ENCODE measurements at regions not wholly inside any gene's neighbourhood (a gene's known extent, or its start where the extent isn't known, plus 50 kb on each side); places are given as distances from the start of the nearest gene placed in this dataset.

DNA sequence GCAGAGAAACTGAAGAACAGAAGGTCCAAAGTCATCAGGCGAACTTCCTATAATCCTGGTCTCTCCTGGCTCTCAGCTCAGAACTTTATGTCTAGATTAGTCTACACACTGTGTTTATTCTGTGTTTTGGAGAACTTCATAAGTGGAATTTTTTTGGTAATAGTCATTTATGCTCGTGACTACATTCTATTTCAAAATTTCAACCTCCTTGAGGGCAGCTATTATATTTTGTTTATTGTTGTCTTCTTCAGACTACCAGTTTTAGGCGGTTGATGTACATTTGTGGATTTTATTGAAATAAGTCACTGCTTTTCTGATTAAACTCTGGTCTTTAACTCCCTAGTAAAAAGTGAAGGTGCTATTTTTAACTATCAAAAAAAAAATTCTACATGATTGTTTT is 816.6 kb downstream of the SATB2 start:
- H2AFZ ChIP-seq (ENCODE audit: low read length) = no peak overlapping the region
- no peaks in the 10 kb centered on the region for H3K36me3 ChIP-seq (replicated peaks in 1 of 2; ENCODE audit: control insufficient read depth in 2 of 2, insufficient read depth in 2 of 2, low read length in 2 of 2)
- no peaks in the 10 kb centered on the region for H3K27me3 ChIP-seq (ENCODE audit: control insufficient read depth in 3 of 3, insufficient read depth in 3 of 3, low read depth in 1 of 3, low read length in 3 of 3)
- H3K18ac ChIP-seq (ENCODE audit: low read length) = no peak overlapping the region
- H3K79me1 ChIP-seq (ENCODE audit: low read depth, low read length) = no peaks in the 10 kb centered on the region
- no peak overlapping the region for H3K23ac ChIP-seq (ENCODE audit: low read depth, low read length, poor library complexity)
- H4K91ac ChIP-seq (ENCODE audit: low read depth, low read length, poor library complexity) = no peak overlapping the region
- no CpG with 5 or more reads among the region's 3 CpGs for WGBS, 2 donors (ENCODE audit: extremely low coverage in 2 of 2, insufficient read length in 2 of 2, insufficient replicate concordance in 1 of 2)
- no peak for DNase-seq (ENCODE audit: low spot score)
- no peak overlapping the region for H2BK15ac ChIP-seq (ENCODE audit: low read length)
- H4K8ac ChIP-seq (ENCODE audit: low read depth, low read length) = no peak overlapping the region
- H3K9me3 ChIP-seq (replicated peaks in 1 of 2; ENCODE audit: control insufficient read depth in 2 of 2, insufficient read depth in 1 of 2, low read depth in 1 of 2, low read length in 2 of 2) = no peaks in the 10 kb centered on the region
- H2BK12ac ChIP-seq (ENCODE audit: low read length) = no peak overlapping the region
- no peak overlapping the region for H3K27ac ChIP-seq (replicated peaks; ENCODE audit: low read length)
- H2AK5ac ChIP-seq (ENCODE audit: low read depth, low read length) = no peak overlapping the region
- no peak overlapping the region for H3K4me2 ChIP-seq (ENCODE audit: insufficient read depth, low read length, poor library complexity, severe bottlenecking)
- H3K4ac ChIP-seq (ENCODE audit: low read length) = no peak overlapping the region
- no peak overlapping the region for H3K4me3 ChIP-seq (ENCODE audit: low read length in 2 of 2)
- H3K14ac ChIP-seq (ENCODE audit: low read length) = no peak overlapping the region
- H3K9ac ChIP-seq (ENCODE audit: low read depth, low read length, poor library complexity) = no peak overlapping the region
- H2BK120ac ChIP-seq (ENCODE audit: low read depth, low read length) = no peak overlapping the region
- no peaks in the 10 kb centered on the region for H3K4me1 ChIP-seq (ENCODE audit: control insufficient read depth in 2 of 2, insufficient read depth in 1 of 2, low read depth in 1 of 2, low read length in 2 of 2)
- H2BK5ac ChIP-seq (ENCODE audit: low read length) = no peak overlapping the region

DNA sequence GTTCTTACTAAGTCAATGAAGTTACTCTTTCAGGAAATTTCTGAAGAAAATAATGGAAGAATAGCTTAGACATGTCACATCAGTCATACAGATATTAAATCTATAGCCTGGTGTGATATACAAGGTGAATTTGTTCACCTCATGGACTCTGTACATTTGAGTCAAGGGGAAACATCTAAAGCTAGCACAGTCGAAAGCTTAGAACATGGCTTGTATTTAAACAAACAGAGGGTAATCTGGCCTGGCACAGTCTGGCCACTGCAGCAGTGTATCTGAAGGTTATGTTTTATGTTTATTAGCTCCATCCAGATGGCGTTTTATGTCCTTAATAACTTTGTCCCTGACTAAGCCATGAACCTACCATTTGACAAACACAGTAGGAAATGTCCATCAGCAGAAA is 817.3 kb downstream of the SATB2 start:
- WGBS, 2 donors (ENCODE audit: extremely low coverage in 2 of 2, insufficient read length in 2 of 2, insufficient replicate concordance in 1 of 2) = no CpG with 5 or more reads among the region's 2 CpGs
- Histone ChIP-seq H2BK15ac (ENCODE audit: low read length) (no peak overlapping the region), H3K9me3 (replicated peaks in 1 of 2; ENCODE audit: control insufficient read depth in 2 of 2, insufficient read depth in 1 of 2, low read depth in 1 of 2, low read length in 2 of 2) (no peaks in the 10 kb centered on the region), H3K4ac (ENCODE audit: low read length) (no peak overlapping the region), H3K9ac (ENCODE audit: low read depth, low read length, poor library complexity) (no peak overlapping the region), H2AFZ (ENCODE audit: low read length) (no peak overlapping the region), H4K91ac (ENCODE audit: low read depth, low read length, poor library complexity) (no peak overlapping the region), H2BK12ac (ENCODE audit: low read length) (no peak overlapping the region), H2BK5ac (ENCODE audit: low read length) (no peak overlapping the region), H3K4me2 (ENCODE audit: insufficient read depth, low read length, poor library complexity, severe bottlenecking) (no peak overlapping the region), H3K4me1 (ENCODE audit: control insufficient read depth in 2 of 2, insufficient read depth in 1 of 2, low read depth in 1 of 2, low read length in 2 of 2) (no peaks in the 10 kb centered on the region), H3K27ac (replicated peaks; ENCODE audit: low read length) (no peak overlapping the region), H3K27me3 (ENCODE audit: control insufficient read depth in 3 of 3, insufficient read depth in 3 of 3, low read depth in 1 of 3, low read length in 3 of 3) (no peaks in the 10 kb centered on the region), H3K79me1 (ENCODE audit: low read depth, low read length) (no peaks in the 10 kb centered on the region), H2BK120ac (ENCODE audit: low read depth, low read length) (no peak overlapping the region), H3K14ac (ENCODE audit: low read length) (no peak overlapping the region), H3K23ac (ENCODE audit: low read depth, low read length, poor library complexity) (no peak overlapping the region), H3K4me3 (ENCODE audit: low read length in 2 of 2) (no peak overlapping the region), H3K18ac (ENCODE audit: low read length) (no peak overlapping the region), H4K8ac (ENCODE audit: low read depth, low read length) (no peak overlapping the region), H3K36me3 (replicated peaks in 1 of 2; ENCODE audit: control insufficient read depth in 2 of 2, insufficient read depth in 2 of 2, low read length in 2 of 2) (no peaks in the 10 kb centered on the region), H2AK5ac (ENCODE audit: low read depth, low read length) (no peak overlapping the region)
- DNase-seq (ENCODE audit: low spot score) = no peak

DNA sequence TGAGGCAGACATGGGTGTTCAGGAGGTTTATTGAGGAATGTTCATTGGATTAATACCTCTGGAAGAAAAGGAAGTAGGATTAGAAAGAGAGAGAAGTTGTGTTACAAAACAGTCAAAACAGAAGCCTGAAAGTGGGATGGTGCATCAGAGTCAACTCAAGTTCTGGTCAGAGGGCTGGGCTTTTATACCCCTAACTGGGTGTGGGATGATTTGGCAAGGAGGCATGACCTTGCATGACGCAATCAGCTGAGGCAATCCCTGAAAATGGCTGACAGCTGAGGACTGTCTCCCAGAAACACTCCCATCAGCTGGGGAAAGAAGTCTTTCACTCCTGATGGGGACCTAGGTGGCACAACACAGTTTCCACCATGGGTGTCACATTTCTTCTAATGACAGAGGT is 818.2 kb downstream of the SATB2 start:
- DNase-seq (ENCODE audit: low spot score) = no peak
- Histone ChIP-seq H3K36me3 (replicated peaks in 1 of 2; ENCODE audit: control insufficient read depth in 2 of 2, insufficient read depth in 2 of 2, low read length in 2 of 2) (no peaks in the 10 kb centered on the region), H2BK12ac (ENCODE audit: low read length) (no peak overlapping the region), H3K79me1 (ENCODE audit: low read depth, low read length) (no peaks in the 10 kb centered on the region), H3K4ac (ENCODE audit: low read length) (no peak overlapping the region), H3K23ac (ENCODE audit: low read depth, low read length, poor library complexity) (no peak overlapping the region), H4K8ac (ENCODE audit: low read depth, low read length) (no peak overlapping the region), H3K18ac (ENCODE audit: low read length) (no peak overlapping the region), H3K14ac (ENCODE audit: low read length) (no peak overlapping the region), H2AK5ac (ENCODE audit: low read depth, low read length) (no peak overlapping the region), H2AFZ (ENCODE audit: low read length) (no peak overlapping the region), H2BK5ac (ENCODE audit: low read length) (no peak overlapping the region), H4K91ac (ENCODE audit: low read depth, low read length, poor library complexity) (no peak overlapping the region), H3K27ac (replicated peaks; ENCODE audit: low read length) (no peak overlapping the region), H3K4me3 (ENCODE audit: low read length in 2 of 2) (no peak overlapping the region), H3K9ac (ENCODE audit: low read depth, low read length, poor library complexity) (no peak overlapping the region), H3K4me1 (ENCODE audit: control insufficient read depth in 2 of 2, insufficient read depth in 1 of 2, low read depth in 1 of 2, low read length in 2 of 2) (no peaks in the 10 kb centered on the region), H3K9me3 (replicated peaks in 1 of 2; ENCODE audit: control insufficient read depth in 2 of 2, insufficient read depth in 1 of 2, low read depth in 1 of 2, low read length in 2 of 2) (no peaks in the 10 kb centered on the region), H2BK120ac (ENCODE audit: low read depth, low read length) (no peak overlapping the region), H2BK15ac (ENCODE audit: low read length) (no peak overlapping the region), H3K4me2 (ENCODE audit: insufficient read depth, low read length, poor library complexity, severe bottlenecking) (no peak overlapping the region), H3K27me3 (ENCODE audit: control insufficient read depth in 3 of 3, insufficient read depth in 3 of 3, low read depth in 1 of 3, low read length in 3 of 3) (no peaks in the 10 kb centered on the region)
- whole genome bisulfite sequencing, 2 donors (ENCODE audit: extremely low coverage in 2 of 2, insufficient read length in 2 of 2, insufficient replicate concordance in 1 of 2) = no CpG with 5 or more reads among the region's 1 CpG

DNA sequence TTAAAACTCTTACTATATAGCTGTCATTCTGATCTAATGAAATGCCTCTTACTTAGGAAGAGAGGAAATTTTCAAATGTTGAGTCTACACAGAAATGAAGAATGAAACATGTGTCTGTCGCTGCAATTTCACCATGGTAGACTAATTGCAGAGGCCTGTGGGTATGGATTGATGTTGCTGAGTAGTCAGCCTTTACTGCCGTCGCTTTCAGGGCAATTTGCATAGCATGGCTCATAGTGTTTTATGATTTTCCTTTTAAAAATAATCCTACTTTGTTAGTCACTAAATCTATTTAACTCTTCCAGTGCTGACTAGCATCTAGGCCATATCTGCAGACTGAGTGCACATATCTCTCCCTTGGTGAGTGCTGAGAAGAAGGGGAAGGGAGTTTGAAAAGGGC is 819.2 kb downstream of the SATB2 start:
- H3K9me3 ChIP-seq (replicated peaks in 1 of 2; ENCODE audit: control insufficient read depth in 2 of 2, insufficient read depth in 1 of 2, low read depth in 1 of 2, low read length in 2 of 2) = no peaks in the 10 kb centered on the region
- WGBS, 2 donors (ENCODE audit: extremely low coverage in 2 of 2, insufficient read length in 2 of 2, insufficient replicate concordance in 1 of 2) = no CpG with 5 or more reads among the region's 3 CpGs
- no peak overlapping the region for H2BK12ac ChIP-seq (ENCODE audit: low read length)
- no peak overlapping the region for H2AK5ac ChIP-seq (ENCODE audit: low read depth, low read length)
- H2BK15ac ChIP-seq (ENCODE audit: low read length) = no peak overlapping the region
- no peak overlapping the region for H3K4ac ChIP-seq (ENCODE audit: low read length)
- H3K4me1 ChIP-seq (ENCODE audit: control insufficient read depth in 2 of 2, insufficient read depth in 1 of 2, low read depth in 1 of 2, low read length in 2 of 2) = no peaks in the 10 kb centered on the region
- H3K27ac ChIP-seq (replicated peaks; ENCODE audit: low read length) = no peak overlapping the region
- H3K14ac ChIP-seq (ENCODE audit: low read length) = no peak overlapping the region
- no peaks in the 10 kb centered on the region for H3K36me3 ChIP-seq (replicated peaks in 1 of 2; ENCODE audit: control insufficient read depth in 2 of 2, insufficient read depth in 2 of 2, low read length in 2 of 2)
- H4K8ac ChIP-seq (ENCODE audit: low read depth, low read length) = no peak overlapping the region
- no peak overlapping the region for H3K4me2 ChIP-seq (ENCODE audit: insufficient read depth, low read length, poor library complexity, severe bottlenecking)
- H3K23ac ChIP-seq (ENCODE audit: low read depth, low read length, poor library complexity) = no peak overlapping the region
- H3K4me3 ChIP-seq (ENCODE audit: low read length in 2 of 2) = no peak overlapping the region
- no peak overlapping the region for H2BK120ac ChIP-seq (ENCODE audit: low read depth, low read length)
- H3K9ac ChIP-seq (ENCODE audit: low read depth, low read length, poor library complexity) = no peak overlapping the region
- DNase-seq (ENCODE audit: low spot score) = no peak
- no peaks in the 10 kb centered on the region for H3K79me1 ChIP-seq (ENCODE audit: low read depth, low read length)
- no peak overlapping the region for H4K91ac ChIP-seq (ENCODE audit: low read depth, low read length, poor library complexity)
- no peaks in the 10 kb centered on the region for H3K27me3 ChIP-seq (ENCODE audit: control insufficient read depth in 3 of 3, insufficient read depth in 3 of 3, low read depth in 1 of 3, low read length in 3 of 3)
- no peak overlapping the region for H2BK5ac ChIP-seq (ENCODE audit: low read length)
- H3K18ac ChIP-seq (ENCODE audit: low read length) = no peak overlapping the region
- no peak overlapping the region for H2AFZ ChIP-seq (ENCODE audit: low read length)
